ENCODE measurements at regions not wholly inside any gene's neighbourhood (a gene's known extent, or its start where the extent isn't known, plus 50 kb on each side); places are given as distances from the start of the nearest gene placed in this dataset.
"Not testable (repeated sequence)": the region's sequence is repeated elsewhere in the genome, so short reads cannot be mapped to it uniquely, and the experiment has no call there.

GRCh38 chr10:38355911-38356526 is 261.9 kb downstream of the ZNF37A start:
- TF ChIP-seq POLR2A (IDR thresholded peaks at IDR 0.05; ENCODE audit: low read depth, low read length) = peak; percentile 11; the same call in 1 of the 2 replicates
- DNase-seq (ENCODE audit: insufficient read length, low spot score) = not testable (repeated sequence)
- FAIRE-seq = peak; percentile 97

GRCh38 chr10:38356527-38356926 is 262.4 kb downstream of the ZNF37A start:
- not testable (repeated sequence) for DNase-seq (ENCODE audit: insufficient read length, low spot score)
- peak; percentile 96 for FAIRE-seq

- FAIRE-seq; DNase-seq (ENCODE audit: insufficient read length, low spot score): not testable (repeated sequence)
These were observed 268.4 kb downstream of the ZNF37A start for GRCh38 chr10:38362514-38362913.

DNA sequence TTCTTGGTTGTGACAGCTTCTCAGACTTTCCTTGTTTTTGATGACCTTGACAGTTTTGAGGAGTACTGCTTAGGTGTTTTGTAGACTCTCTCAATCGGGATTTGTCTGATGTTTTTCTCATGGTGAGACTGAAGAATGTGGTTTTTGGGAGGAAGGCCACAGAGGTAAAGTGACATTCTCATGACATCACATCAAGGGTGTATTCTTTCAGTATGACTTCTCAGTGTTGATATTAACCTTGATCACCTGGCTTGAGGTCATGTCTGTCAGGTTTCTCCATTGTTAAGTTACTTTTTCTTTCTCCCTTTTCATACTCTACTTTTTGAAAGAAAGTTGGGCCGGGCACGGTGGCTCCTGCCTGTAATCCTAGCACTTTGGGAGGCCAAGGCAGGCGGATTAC is 269.9 kb downstream of the ZNF37A start:
- FAIRE-seq = peak; percentile 62
- DNase-seq (ENCODE audit: insufficient read length, low spot score) = not testable (repeated sequence)

- peak; percentile 94 for FAIRE-seq
- DNase-seq (ENCODE audit: insufficient read length, low spot score) = not testable (repeated sequence)
These were observed 271.8 kb downstream of the ZNF37A start for GRCh38 chr10:38365917-38366316.

DNA sequence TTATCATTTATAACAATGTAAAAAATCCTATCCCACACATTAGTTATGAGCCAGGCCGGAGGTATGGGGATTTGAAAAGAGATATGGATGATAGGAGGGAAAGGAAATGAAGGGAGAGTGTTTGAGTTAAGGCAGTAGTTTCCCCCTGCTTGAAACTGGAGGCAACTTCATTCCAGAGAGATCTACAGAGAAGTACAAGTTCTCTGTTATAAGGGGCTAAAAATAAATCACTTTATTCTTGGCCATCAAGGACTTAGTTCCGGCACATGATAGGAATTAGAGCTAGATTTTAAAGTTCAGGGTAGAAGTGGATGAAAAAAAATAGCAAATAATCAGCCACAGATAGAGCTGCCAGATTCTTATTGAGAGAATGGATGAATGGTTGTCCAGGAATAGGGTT is 289.7 kb downstream of the ZNF37A start:
- not testable (repeated sequence) for FAIRE-seq

GRCh38 chr10:38386869-38387268 is 292.7 kb downstream of the ZNF37A start:
- not testable (repeated sequence) for DNase-seq (ENCODE audit: insufficient read length, low spot score); FAIRE-seq

More for the DNA sequence above, 289.7 kb downstream of the ZNF37A start:
- not testable (repeated sequence) for DNase-seq (ENCODE audit: insufficient read length, low spot score)

- not testable (repeated sequence) for FAIRE-seq; DNase-seq (ENCODE audit: insufficient read length, low spot score)
These were observed 296.6 kb downstream of the ZNF37A start for GRCh38 chr10:38390725-38391124.

GRCh38 chr10:38395465-38395864 is 301.3 kb downstream of the ZNF37A start:
- peak; percentile 87 for FAIRE-seq
- DNase-seq (ENCODE audit: insufficient read length, low spot score) = not testable (repeated sequence)

GRCh38 chr10:38396178-38396954 is 302.2 kb downstream of the ZNF37A start:
- FAIRE-seq; DNase-seq (ENCODE audit: insufficient read length, low spot score): not testable (repeated sequence)

DNA sequence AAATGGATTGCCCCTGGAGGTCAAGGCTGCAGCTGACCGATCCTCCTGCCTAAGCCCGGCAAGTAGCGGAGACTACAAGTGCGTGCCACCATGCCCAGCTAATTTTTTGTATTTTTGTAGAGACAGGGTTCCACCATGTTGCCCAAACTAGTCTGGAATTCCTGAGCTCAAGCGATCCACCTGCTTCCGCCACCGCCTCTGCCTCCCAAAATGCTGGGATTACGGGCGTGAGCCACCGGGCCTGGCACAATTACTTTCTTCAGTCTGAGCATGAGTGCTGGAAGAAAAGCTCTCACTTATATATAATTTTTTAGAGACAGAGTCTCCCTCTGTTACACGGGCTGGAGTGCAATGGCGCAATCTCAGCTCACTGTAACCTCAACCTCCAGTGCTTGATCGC is 307.4 kb downstream of the ZNF37A start:
- not testable (repeated sequence) for FAIRE-seq; DNase-seq (ENCODE audit: insufficient read length, low spot score)

- peak; percentile 65 for TF ChIP-seq POLR2A (IDR thresholded peaks at IDR 0.05; ENCODE audit: low read depth, low read length)
- FAIRE-seq = peak; percentile 50
- DNase-seq (ENCODE audit: insufficient read length, low spot score) = peak; percentile 73
These were observed 308.6 kb downstream of the ZNF37A start for GRCh38 chr10:38402442-38403346.

DNA sequence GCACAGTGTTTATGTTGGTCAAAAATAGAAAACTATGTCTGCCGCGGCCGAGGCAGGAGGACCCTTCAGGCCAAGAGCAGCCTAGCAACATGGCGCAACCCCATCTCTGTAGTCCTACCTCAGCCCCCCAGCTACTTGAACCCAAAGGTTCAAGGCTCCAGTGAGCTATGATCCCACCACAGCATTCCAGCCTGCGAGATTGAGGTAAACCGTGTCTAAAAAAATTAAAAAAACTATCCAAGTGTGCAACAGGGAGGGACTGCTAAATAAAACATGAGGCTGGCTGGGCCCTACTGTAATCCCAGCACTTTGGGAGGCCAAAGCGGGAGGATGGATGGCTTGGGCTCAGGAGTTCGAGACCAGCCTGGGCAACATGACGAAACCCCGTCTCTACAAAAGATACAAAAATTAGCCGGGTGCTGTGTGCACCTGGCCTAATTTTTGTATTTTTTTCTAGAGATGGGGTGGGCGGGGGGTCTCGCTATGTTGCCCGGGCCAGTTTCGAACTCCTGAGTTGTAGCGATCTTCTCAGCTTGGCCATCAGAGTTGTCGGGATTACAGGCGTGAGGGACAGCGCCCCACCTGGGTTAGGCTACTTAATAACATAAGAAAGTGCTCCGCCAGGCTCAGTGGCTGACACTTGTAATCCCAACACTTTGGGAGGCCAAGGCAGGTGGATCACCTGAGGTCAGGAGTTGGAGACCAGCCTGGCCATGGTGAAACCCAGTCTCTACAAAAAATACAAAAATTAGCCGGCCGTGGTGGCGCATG is 309.4 kb downstream of the ZNF37A start:
- not testable (repeated sequence) for DNase-seq (ENCODE audit: insufficient read length, low spot score); FAIRE-seq

GRCh38 chr10:38423634-38424033 is 329.5 kb downstream of the ZNF37A start:
- not testable (repeated sequence) for DNase-seq (ENCODE audit: insufficient read length, low spot score); FAIRE-seq

- not testable (repeated sequence) for FAIRE-seq; DNase-seq (ENCODE audit: insufficient read length, low spot score)
These were observed 336.1 kb downstream of the ZNF37A start for GRCh38 chr10:38430242-38430641.

DNA sequence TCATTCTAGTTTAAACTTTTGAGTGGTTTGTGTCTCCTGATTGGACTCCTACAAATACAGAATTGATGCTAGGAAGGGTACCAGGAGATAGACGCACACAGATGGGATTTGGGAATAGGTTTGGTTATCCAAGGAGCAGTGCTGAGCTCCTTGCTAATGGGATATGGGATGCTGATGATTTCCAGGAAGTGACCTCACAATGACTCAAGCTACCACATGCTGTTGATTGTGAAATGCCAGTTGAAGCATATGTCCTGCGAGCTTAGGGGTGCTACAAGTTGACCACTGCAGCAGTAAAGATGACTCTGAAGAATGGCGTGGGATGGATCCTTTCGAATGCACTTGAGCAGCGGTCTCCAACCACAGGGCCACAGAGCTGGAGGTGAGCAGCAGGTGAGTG is 343.2 kb downstream of the ZNF37A start:
- DNase-seq (ENCODE audit: insufficient read length, low spot score); FAIRE-seq: not testable (repeated sequence)

DNA sequence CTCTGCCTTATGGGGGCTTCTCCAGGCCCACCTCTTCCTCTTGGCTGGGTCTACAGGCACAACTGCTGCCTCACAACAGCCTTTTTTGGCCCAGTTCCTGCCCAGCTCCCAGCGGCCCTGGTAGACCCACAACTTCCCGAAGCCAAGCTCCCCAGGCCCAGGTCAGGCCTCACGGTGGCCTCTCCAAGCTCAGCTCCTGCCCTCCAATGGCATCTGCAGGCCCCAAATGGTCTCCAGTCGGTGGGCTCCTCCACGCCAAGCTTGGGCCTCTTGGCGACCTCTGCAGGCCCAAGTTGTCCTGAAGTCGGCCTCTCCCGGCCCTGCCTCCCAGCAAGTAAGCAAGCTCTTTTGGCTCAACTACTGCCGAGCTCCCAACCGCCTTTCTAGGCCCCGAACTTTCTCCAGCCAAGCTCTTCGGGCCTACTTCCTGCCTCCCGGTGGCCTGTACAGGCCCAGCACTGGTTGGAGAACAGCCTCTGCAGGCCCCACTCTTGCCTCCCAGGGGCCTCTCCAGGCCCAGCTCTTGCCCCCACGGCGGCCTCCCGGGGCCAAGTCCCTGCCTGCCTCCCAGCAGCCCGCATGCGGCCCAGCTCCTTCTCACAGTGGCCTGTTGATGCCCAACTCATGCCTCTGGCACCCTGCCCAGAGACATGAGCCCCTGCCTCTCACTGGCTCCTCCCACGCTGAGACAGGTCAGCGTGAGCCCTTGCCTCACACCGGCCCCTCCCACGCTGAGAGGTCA is 354.6 kb downstream of the ZNF37A start:
- not testable (repeated sequence) for DNase-seq (ENCODE audit: insufficient read length, low spot score); FAIRE-seq

GRCh38 chr10:38449618-38450017 is 355.5 kb downstream of the ZNF37A start:
- DNase-seq (ENCODE audit: insufficient read length, low spot score); FAIRE-seq: not testable (repeated sequence)
